Upper lobe of left lung (tissue), 6 donors: ENCODE measurements at regions not wholly inside any gene's neighbourhood (a gene's known extent, or its start where the extent isn't known, plus 50 kb on each side); places are given as distances from the start of the nearest gene placed in this dataset.
"Not testable (repeated sequence)": the region's sequence is repeated elsewhere in the genome, so short reads cannot be mapped to it uniquely, and the experiment has no call there.

Experiments used
- ATAC-seq, 2 donors: fragments of 200-7000 bp; cut with Tn5 transposase; one replicate each; pipeline ENCODE4 v1.9.1; 2022; ENCODE audit warnings: mild to moderate bottlenecking in 2 of 2, moderate library complexity in 2 of 2; ENCODE audit not compliant: low FRiP score in 2 of 2
- DNase-seq, 2 donors: peaks; one replicate each; pipeline ENCODE4 v3.0.0-alpha.2; 2019 to 2020
- H3K27ac ChIP-seq, 4 donors: fragments of 200-600 bp; sonication (generic); one replicate each; pipeline ENCODE4 v1.5.1; 2016 to 2019
- H3K27me3 ChIP-seq, 4 donors: fragments of 200-600 bp; sonication (generic); one replicate each; pipeline ENCODE4 v1.5.1; 2017 to 2019
- H3K36me3 ChIP-seq, 4 donors: fragments of 200-600 bp; sonication (generic); one replicate each; pipeline ENCODE4 v1.5.1; 2016 to 2019
- H3K4me1 ChIP-seq, 4 donors: fragments of 200-600 bp; sonication (generic); one replicate each; pipeline ENCODE4 v1.5.1; 2018 to 2019
- H3K4me3 ChIP-seq, 4 donors: fragments of 200-600 bp; sonication (generic); one replicate each; pipeline ENCODE4 v1.5.1; 2017 to 2019; ENCODE audit warnings: mild to moderate bottlenecking in 2 of 4, moderate library complexity in 1 of 4
- H3K9me3 ChIP-seq, 4 donors: fragments of 200-600 bp; sonication (generic); one replicate each; pipeline ENCODE4 v1.5.1; 2018 to 2019
- CTCF ChIP-seq, 6 experiments: fragments of 450-650 bp in 4 of 6; fragments of 200-600 bp in 2 of 6; sonication (generic) in 2 of 6; IDR thresholded peaks; one replicate each; pipeline ENCODE4 v1.5.1; 2016 to 2019; ENCODE audit warnings: antibody characterized with exemption in 6 of 6
- EP300 ChIP-seq, 4 donors: sonication (generic); formaldehyde crosslinking; IDR thresholded peaks; one replicate each; pipeline ENCODE4 v1.5.1; 2017; ENCODE audit warnings: antibody characterized with exemption in 4 of 4, control low read depth in 2 of 4
- POLR2A ChIP-seq, 4 donors: fragments of 450-650 bp; IDR thresholded peaks; one replicate each; pipeline ENCODE4 v1.5.1; 2016 to 2017; ENCODE audit warnings: antibody characterized with exemption in 4 of 4, mild to moderate bottlenecking in 2 of 4
- POLR2AphosphoS5 ChIP-seq, 2 donors: sonication (generic); formaldehyde crosslinking; IDR thresholded peaks; one replicate each; pipeline ENCODE4 v1.5.1; 2017; ENCODE audit warnings: antibody characterized with exemption in 2 of 2
- WGBS, 2 donors: methylation state at CpG; one replicate each; pipeline ENCODE4 v1.1.5; 2017 to 2018; 5-methylcytosine and 5-hydroxymethylcytosine counted together
- donor health status: DM: no; HTN: no; CAD: no; lungs with moderate emphysema.
- donor health status: DM: no; HTN: yes; CAD: no; lungs with severe emphysema.

GRCh38 chr2:172313715-172314341 is 113.6 kb upstream of the ITGA6 start:
- H3K4me3 ChIP-seq, result no peak overlapping the region
- peaks cover 0 to 8% (median 3%) of the 10 kb centered on the region in 4 donors for H3K4me1 ChIP-seq
- H3K36me3 ChIP-seq, result no peaks in the 10 kb centered on the region
- ATAC-seq (no peak), DNase-seq (no peak)
- 70 to 90% methylated on average over 7 to 8 of the region's 8 CpGs for WGBS, 2 donors
- no peaks in the 10 kb centered on the region for H3K9me3 ChIP-seq
- no peak for TF ChIP-seq POLR2A (IDR thresholded peaks at IDR 0.05)
- no peak for TF ChIP-seq CTCF (IDR thresholded peaks at IDR 0.05)
- TF ChIP-seq EP300 (IDR thresholded peaks at IDR 0.05), result no peak
- no peak for TF ChIP-seq POLR2AphosphoS5 (IDR thresholded peaks at IDR 0.05)
- H3K27ac ChIP-seq, result no peak overlapping the region
- no peaks in the 10 kb centered on the region for H3K27me3 ChIP-seq

- 75 to 96% methylated on average over 6 to 13 of the region's 21 CpGs for WGBS, 2 donors
- not testable (repeated sequence) for H3K9me3 ChIP-seq, H3K27me3 ChIP-seq, H3K27ac ChIP-seq, H3K36me3 ChIP-seq, H3K4me1 ChIP-seq, H3K4me3 ChIP-seq, DNase-seq, ATAC-seq
These were observed 112.3 kb upstream of the ITGA6 start for GRCh38 chr2:172315070-172315469.

- 87 to 88% methylated on average over 3 of the region's 3 CpGs for WGBS, 2 donors
- Histone ChIP-seq H3K9me3 (no peaks in the 10 kb centered on the region), H3K27ac (no peak overlapping the region), H3K36me3 (no peaks in the 10 kb centered on the region), H3K27me3 (no peaks in the 10 kb centered on the region), H3K4me1 (no peaks in the 10 kb centered on the region), H3K4me3 (no peak overlapping the region)
- TF ChIP-seq POLR2A (IDR thresholded peaks at IDR 0.05) (no peak), EP300 (IDR thresholded peaks at IDR 0.05) (no peak), POLR2AphosphoS5 (IDR thresholded peaks at IDR 0.05) (no peak), CTCF (IDR thresholded peaks at IDR 0.05) (no peak)
- DNase-seq (no peak), ATAC-seq (no peak)
These were observed 105.3 kb upstream of the ITGA6 start for GRCh38 chr2:172322049-172322448.

GRCh38 chr2:172323256-172323655 is 104.1 kb upstream of the ITGA6 start:
- H3K4me1 ChIP-seq, result no peaks in the 10 kb centered on the region
- 79 to 84% methylated on average over 6 of the region's 6 CpGs for WGBS, 2 donors
- TF ChIP-seq EP300 (IDR thresholded peaks at IDR 0.05) (no peak), CTCF (IDR thresholded peaks at IDR 0.05) (no peak), POLR2AphosphoS5 (IDR thresholded peaks at IDR 0.05) (no peak)
- H3K27ac ChIP-seq, result no peak overlapping the region
- no peaks in the 10 kb centered on the region for H3K9me3 ChIP-seq
- ATAC-seq (no peak), DNase-seq (no peak)
- H3K4me3 ChIP-seq, result no peak overlapping the region
- H3K36me3 ChIP-seq, result no peaks in the 10 kb centered on the region
- H3K27me3 ChIP-seq, result no peaks in the 10 kb centered on the region

GRCh38 chr2:172323861-172324597 is 103.4 kb upstream of the ITGA6 start:
- Histone ChIP-seq H3K27me3 (no peaks in the 10 kb centered on the region), H3K9me3 (no peaks in the 10 kb centered on the region), H3K27ac (no peak overlapping the region), H3K36me3 (no peaks in the 10 kb centered on the region), H3K4me3 (no peak overlapping the region), H3K4me1 (peaks cover 0 to under 1% (median 0%) of the 10 kb centered on the region in 4 donors)
- 86 to 90% methylated on average over 10 of the region's 10 CpGs for WGBS, 2 donors
- ATAC-seq (no peak), DNase-seq (no peak)
- no peak for TF ChIP-seq POLR2A (IDR thresholded peaks at IDR 0.05)
- TF ChIP-seq CTCF (IDR thresholded peaks at IDR 0.05), result no peak
- no peak for TF ChIP-seq POLR2AphosphoS5 (IDR thresholded peaks at IDR 0.05)
- TF ChIP-seq EP300 (IDR thresholded peaks at IDR 0.05), result no peak
